HCT116 (cell line): ENCODE measurements at regions not wholly inside any gene's neighbourhood (a gene's known extent, or its start where the extent isn't known, plus 50 kb on each side); places are given as distances from the start of the nearest gene placed in this dataset.

ENCODE experiments used
- ATAC-seq: fragments of 200-7000 bp; cut with Tn5 transposase; 2 replicates; pipeline ENCODE4 v1.9.1; 2020; ENCODE audit warnings: mild to moderate bottlenecking, moderate library complexity
- BruUV-seq: library from RNA; stranded (reverse); fragments of 400-500 nt; replicated peaks from 2 replicates; lab custom pipeline; 2021; lab: Mats Ljungman, UMichigan
- CTCF ChIA-PET: fragments of 300-600 bp; sonication (Branson Sonifier 250); formaldehyde crosslinking; loops from one replicate; lab custom pipeline; 2021; ENCODE audit warnings: antibody characterized with exemption; lab: Charles Lee
- POLR2A ChIA-PET: fragments of 300-600, 350-600 bp; sonication (Branson Sonifier 250); formaldehyde crosslinking; loops from one replicate; lab custom pipeline; 2021; ENCODE audit warnings: antibody characterized with exemption; lab: Charles Lee
- RAD21 ChIA-PET, 2 experiments: fragments of 300-600 bp; sonication (Branson Sonifier 250); formaldehyde crosslinking; loops; one replicate each; lab custom pipeline; 2023; ENCODE audit warnings: low total read pairs in 2 of 2; ENCODE audit not compliant: uncharacterized antibody in 2 of 2, unreplicated experiment in 2 of 2, low non-redundant PET in 1 of 2; lab: Charles Lee
- DNase-seq: peaks from one replicate; pipeline ENCODE4 v3.0.0-alpha.2; 2010; ENCODE audit warnings: low read depth, low spot score
- H2AFZ ChIP-seq: fragments of 200-600 bp; shearing (Covaris generic), sonication (generic); 2 replicates; pipeline ENCODE4 v1.6.1; 2017; ENCODE audit warnings: low read depth, mixed run types, mixed read lengths, antibody characterized with exemption, low read length; ENCODE audit not compliant: poor library complexity, severe bottlenecking
- H3K27ac ChIP-seq: 2 replicates; pipeline ENCODE4 v1.5.1; 2012; ENCODE audit warnings: low read depth, low read length
- H3K27me3 ChIP-seq: fragments of 200-600 bp; sonication (generic); 2 replicates; pipeline ENCODE4 v1.6.1; 2016; ENCODE audit warnings: mixed run types, low read length, mixed read lengths; ENCODE audit not compliant: insufficient read depth
- H3K36me3 ChIP-seq, 2 experiments: fragments of 200-500 bp in 1 of 2; fragments of 200-600 bp in 1 of 2; sonication (Bioruptor generic) in 1 of 2; sonication (generic) in 1 of 2; 2 replicates each; pipeline versions ENCODE4 v1.5.1 to v1.6.1; 2014 to 2016; ENCODE audit warnings: low read length in 2 of 2, inconsistent platforms in 1 of 2, mixed read lengths in 1 of 2, mixed run types in 1 of 2; ENCODE audit not compliant: insufficient read depth in 2 of 2, control insufficient read depth in 1 of 2
- H3K4me1 ChIP-seq, 2 experiments: fragments of 200-600 bp in 1 of 2; sonication (generic) in 1 of 2; 2 replicates each; pipeline versions ENCODE4 v1.5.1 to v1.6.1; 2012 to 2017; ENCODE audit warnings: low read length in 2 of 2, inconsistent platforms in 1 of 2, mild to moderate bottlenecking in 1 of 2, mixed read lengths in 1 of 2, mixed run types in 1 of 2, moderate library complexity in 1 of 2; ENCODE audit not compliant: insufficient read depth in 2 of 2, control insufficient read depth in 1 of 2
- H3K4me2 ChIP-seq: fragments of 200-600 bp; sonication (generic); 2 replicates; pipeline ENCODE4 v1.6.1; 2017; ENCODE audit warnings: mixed run types, low read length, mixed read lengths
- H3K4me3 ChIP-seq, 2 experiments: fragments of 200-600 bp in 1 of 2; sonication (generic) in 1 of 2; replicated peaks in 1 of 2; 2 replicates each; pipeline ENCODE4 v1.5.1; 2011 to 2016; ENCODE audit warnings: low read length in 2 of 2, control low read depth in 1 of 2, low read depth in 1 of 2, mild to moderate bottlenecking in 1 of 2, mixed read lengths in 1 of 2, mixed run types in 1 of 2
- H3K79me2 ChIP-seq: fragments of 200-600 bp; sonication (generic); 2 replicates; pipeline ENCODE4 v1.6.1; 2017; ENCODE audit warnings: mild to moderate bottlenecking, mixed run types, low read length, moderate library complexity, mixed read lengths; ENCODE audit not compliant: insufficient read depth
- H3K9ac ChIP-seq: fragments of 200-600 bp; sonication (generic); 2 replicates; pipeline ENCODE4 v1.6.1; 2016; ENCODE audit warnings: low read length, mixed read lengths
- H3K9me2 ChIP-seq: fragments of 200-600 bp; sonication (generic), shearing (Covaris generic); 2 replicates; pipeline ENCODE4 v1.6.1; 2017; ENCODE audit warnings: mixed run types, mild to moderate bottlenecking, moderate library complexity; ENCODE audit not compliant: insufficient read depth
- H3K9me3 ChIP-seq, 2 experiments: fragments of 200-500 bp in 1 of 2; fragments of 200-600 bp in 1 of 2; sonication (Bioruptor generic) in 1 of 2; sonication (generic) in 1 of 2; 2 replicates each; pipeline ENCODE4 v1.6.1; 2014 to 2017; ENCODE audit warnings: low read length in 2 of 2, mixed read lengths in 2 of 2, inconsistent platforms in 1 of 2, low read depth in 1 of 2, mild to moderate bottlenecking in 1 of 2, mixed run types in 1 of 2, moderate library complexity in 1 of 2; ENCODE audit not compliant: control insufficient read depth in 1 of 2, insufficient read depth in 1 of 2
- H4K20me1 ChIP-seq: fragments of 200-600 bp; sonication (generic), shearing (Covaris generic); 2 replicates; pipeline ENCODE4 v1.6.1; 2017; ENCODE audit warnings: mixed run types, mild to moderate bottlenecking, moderate library complexity; ENCODE audit not compliant: insufficient read depth
- ATF3 ChIP-seq: IDR thresholded peaks from 2 replicates; pipeline ENCODE4 v1.6.1; 2012
- CBX3 ChIP-seq: IDR thresholded peaks from 2 replicates; pipeline ENCODE4 v1.6.1; 2012; ENCODE audit warnings: low read depth
- ELF1 ChIP-seq: IDR thresholded peaks from 2 replicates; pipeline ENCODE4 v1.6.1; 2012; ENCODE audit warnings: low read depth, borderline replicate concordance
- EZH2 ChIP-seq: fragments of 200-600 bp; sonication (generic); IDR thresholded peaks from 2 replicates; pipeline ENCODE4 v1.6.1; 2017; ENCODE audit warnings: antibody characterized with exemption, mixed run types
- EZH2phosphoT487 ChIP-seq: fragments of 200-600 bp; IDR thresholded peaks from 2 replicates; pipeline ENCODE4 v1.6.1; 2018; ENCODE audit warnings: antibody characterized with exemption, borderline replicate concordance
- FOSL1 ChIP-seq: IDR thresholded peaks from 2 replicates; pipeline ENCODE4 v1.6.1; 2012; ENCODE audit warnings: low read depth
- POLR2AphosphoS5 ChIP-seq: IDR thresholded peaks from 2 replicates; pipeline ENCODE4 v1.6.1; 2011; ENCODE audit warnings: mild to moderate bottlenecking, low read depth, low read length, moderate library complexity
- REST ChIP-seq: IDR thresholded peaks from 2 replicates; pipeline ENCODE4 v1.6.1; 2012; ENCODE audit warnings: low read depth
- SRF ChIP-seq: IDR thresholded peaks from 2 replicates; pipeline ENCODE4 v1.6.1; 2012; ENCODE audit warnings: low read depth
- TCF7L2 ChIP-seq: IDR thresholded peaks from 2 replicates; pipeline ENCODE4 v1.7.0; 2011; ENCODE audit warnings: borderline replicate concordance, inconsistent platforms; ENCODE audit not compliant: insufficient read depth, insufficient read length; ENCODE audit errors: extremely low read depth
- ZBTB33 ChIP-seq: IDR thresholded peaks from 2 replicates; pipeline ENCODE4 v1.6.1; 2011; ENCODE audit warnings: mild to moderate bottlenecking, low read length, moderate library complexity; ENCODE audit not compliant: insufficient replicate concordance; ENCODE audit errors: extremely low read depth
- ZNF274 ChIP-seq: fragments of 200-500 bp; sonication (Bioruptor generic); IDR thresholded peaks from 2 replicates; pipeline ENCODE4 v1.6.1; 2014; ENCODE audit warnings: mild to moderate bottlenecking, low read depth, low read length, inconsistent platforms
- intact Hi-C: fragments of 100-400 bp; cut with micrococcal nuclease; formaldehyde crosslinking; loops from 2 replicates; pipeline ENCODE4 v1.10.0; 2022

- Histone ChIP-seq H3K79me2 (no peaks in the 10 kb centered on the region), H4K20me1 (no peaks in the 10 kb centered on the region), H3K36me3 (no peaks in the 10 kb centered on the region), H3K4me1 (no peaks in the 10 kb centered on the region), H3K27ac (no peak overlapping the region), H2AFZ (no peak overlapping the region), H3K4me2 (no peak overlapping the region), H3K9me2 (no peaks in the 10 kb centered on the region), H3K9me3 (no peaks in the 10 kb centered on the region), H3K4me3 (no peak overlapping the region), H3K9ac (no peak overlapping the region), H3K27me3 (no peaks in the 10 kb centered on the region)
- POLR2A ChIA-PET = no interaction called here
- no TSS peak for BruUV-seq
- no peak for TF ChIP-seq CBX3
- TF ChIP-seq SRF = no peak
- no peak for TF ChIP-seq ZNF274
- no peak for TF ChIP-seq TCF7L2
- TF ChIP-seq ZBTB33 = no peak
- no peak for TF ChIP-seq ATF3
- CTCF ChIA-PET = no interaction called here
- ATAC-seq (no peak), DNase-seq (no peak)
- RAD21 ChIA-PET = no interaction called here
- intact Hi-C loops = no loop called here
These were observed 80.5 kb upstream of the ANKRD55 start for GRCh38 chr5:56313596-56313995.

- Histone ChIP-seq H3K36me3 (no peaks in the 10 kb centered on the region), H3K4me1 (no peaks in the 10 kb centered on the region), H3K9me3 (no peaks in the 10 kb centered on the region), H2AFZ (no peak overlapping the region), H3K4me2 (no peak overlapping the region), H4K20me1 (no peaks in the 10 kb centered on the region), H3K27me3 (no peaks in the 10 kb centered on the region), H3K9ac (no peak overlapping the region), H3K4me3 (no peak overlapping the region), H3K9me2 (no peaks in the 10 kb centered on the region), H3K27ac (no peak overlapping the region), H3K79me2 (no peaks in the 10 kb centered on the region)
- BruUV-seq = no TSS peak
- intact Hi-C loops = no loop called here
- ChIA-PET RAD21 (no interaction called here), CTCF (no interaction called here), POLR2A (no interaction called here)
- ATAC-seq (no peak), DNase-seq (no peak)
- TF ChIP-seq POLR2AphosphoS5 (no peak), REST (no peak), EZH2phosphoT487 (no peak), FOSL1 (no peak), ZBTB33 (no peak), SRF (no peak), ELF1 (no peak), EZH2 (no peak)
These were observed 79.9 kb upstream of the ANKRD55 start for GRCh38 chr5:56313004-56313531.
